ENCODE measurements at regions not wholly inside any gene's neighbourhood (a gene's known extent, or its start where the extent isn't known, plus 50 kb on each side); places are given as distances from the start of the nearest gene placed in this dataset.

GRCh38 chr10:121081306-121081705, 230.1 kb downstream of the WDR11 start:
- no peak for DNase-seq
- Histone ChIP-seq H3K9me3 (no peaks in the 10 kb centered on the region), H3K36me3 (no peaks in the 10 kb centered on the region), H3K27me3 (replicated peaks in 1 of 7) (peaks cover 0 to 18% (median 0%) of the 10 kb centered on the region in 7 donors), H3K27ac (no peak overlapping the region), H3K4me1 (no peaks in the 10 kb centered on the region), H3K4me3 (no peak overlapping the region)
- no peak for TF ChIP-seq CTCF (IDR thresholded peaks at IDR 0.05 in 8 of 11, conservative IDR thresholded peaks at IDR 0.05 in 3 of 11)
- intact Hi-C loops (cut with DNase I; ENCODE audit: low total_unique reads) = no loop called here
- 57 to 68% (median 60%) methylated on average over 3 of the region's 3 CpGs for WGBS, 5 donors

- WGBS, 5 donors = 84 to 93% (median 91%) methylated on average over 3 of the region's 3 CpGs
- no peak for DNase-seq
- Histone ChIP-seq H3K4me1 (no peaks in the 10 kb centered on the region), H3K27me3 (replicated peaks in 1 of 7) (peaks cover 0 to 18% (median 0%) of the 10 kb centered on the region in 7 donors), H3K9me3 (no peaks in the 10 kb centered on the region), H3K36me3 (no peaks in the 10 kb centered on the region), H3K4me3 (no peak overlapping the region), H3K27ac (no peak overlapping the region)
- intact Hi-C loops (cut with DNase I; ENCODE audit: low total_unique reads) = no loop called here
- TF ChIP-seq POLR2AphosphoS5 (IDR thresholded peaks at IDR 0.05) = no peak
- no peak for TF ChIP-seq POLR2A (IDR thresholded peaks at IDR 0.05)
- no peak for TF ChIP-seq CTCF (IDR thresholded peaks at IDR 0.05 in 8 of 11, conservative IDR thresholded peaks at IDR 0.05 in 3 of 11)
Observed at GRCh38 chr10:121082984-121083383, 231.8 kb downstream of the WDR11 start.

- intact Hi-C loops (cut with DNase I; ENCODE audit: low total_unique reads) = no loop called here
- 68 to 72% (median 71%) methylated on average over 8 of the region's 8 CpGs for WGBS, 5 donors
- no peak for DNase-seq
- no peak for TF ChIP-seq CTCF (IDR thresholded peaks at IDR 0.05 in 8 of 11, conservative IDR thresholded peaks at IDR 0.05 in 3 of 11)
- no peak for TF ChIP-seq POLR2A (IDR thresholded peaks at IDR 0.05)
- no peak for TF ChIP-seq POLR2AphosphoS5 (IDR thresholded peaks at IDR 0.05)
- no peaks in the 10 kb centered on the region for H3K9me3 ChIP-seq
- no peak overlapping the region for H3K4me3 ChIP-seq
- no peaks in the 10 kb centered on the region for H3K36me3 ChIP-seq
- H3K27me3 ChIP-seq (replicated peaks in 1 of 7) = peaks cover 0 to 12% (median 0%) of the 10 kb centered on the region in 7 donors
- no peak overlapping the region for H3K27ac ChIP-seq
- no peaks in the 10 kb centered on the region for H3K4me1 ChIP-seq
Observed at GRCh38 chr10:121084016-121084674, 233.0 kb downstream of the WDR11 start.

- H3K9me3 ChIP-seq = no peaks in the 10 kb centered on the region
Observed at GRCh38 chr10:121084675-121085070, 233.5 kb downstream of the WDR11 start.

More at GRCh38 chr10:121084675-121085070, 233.5 kb downstream of the WDR11 start:
- TF ChIP-seq POLR2AphosphoS5 (IDR thresholded peaks at IDR 0.05) = no peak
- no peak for TF ChIP-seq CTCF (IDR thresholded peaks at IDR 0.05 in 8 of 11, conservative IDR thresholded peaks at IDR 0.05 in 3 of 11)
- TF ChIP-seq POLR2A (IDR thresholded peaks at IDR 0.05) = no peak
- Histone ChIP-seq H3K36me3 (no peaks in the 10 kb centered on the region), H3K4me3 (no peak overlapping the region), H3K27me3 (replicated peaks in 1 of 7) (peaks cover 0 to 12% (median 0%) of the 10 kb centered on the region in 7 donors), H3K27ac (no peak overlapping the region), H3K4me1 (no peaks in the 10 kb centered on the region)
- intact Hi-C loops (cut with DNase I; ENCODE audit: low total_unique reads) = no loop called here
- WGBS, 5 donors = 64 to 80% (median 73%) methylated on average over 5 to 7 of the region's 7 CpGs
- DNase-seq = no peak
